NCI-H2107 treated with DMSO at 0.1 percent for 48 hours (cell line): ENCODE measurements at regions not wholly inside any gene's neighbourhood (a gene's known extent, or its start where the extent isn't known, plus 50 kb on each side); places are given as distances from the start of the nearest gene placed in this dataset.

Experiments
- DNase-seq: peaks from one replicate; lab custom pipeline; 2025; ENCODE audit not compliant: unreplicated experiment; lab: John Stamatoyannopoulos, UW

GRCh38 chrX:69085151-69085550 is 80.1 kb downstream of the PJA1 start:
- DNase-seq = no peak

- no peak for DNase-seq
These were observed 81.5 kb downstream of the PJA1 start for GRCh38 chrX:69083801-69084200.

- DNase-seq = no peak
These were observed 81.9 kb downstream of the PJA1 start for GRCh38 chrX:69083361-69083760.

DNA sequence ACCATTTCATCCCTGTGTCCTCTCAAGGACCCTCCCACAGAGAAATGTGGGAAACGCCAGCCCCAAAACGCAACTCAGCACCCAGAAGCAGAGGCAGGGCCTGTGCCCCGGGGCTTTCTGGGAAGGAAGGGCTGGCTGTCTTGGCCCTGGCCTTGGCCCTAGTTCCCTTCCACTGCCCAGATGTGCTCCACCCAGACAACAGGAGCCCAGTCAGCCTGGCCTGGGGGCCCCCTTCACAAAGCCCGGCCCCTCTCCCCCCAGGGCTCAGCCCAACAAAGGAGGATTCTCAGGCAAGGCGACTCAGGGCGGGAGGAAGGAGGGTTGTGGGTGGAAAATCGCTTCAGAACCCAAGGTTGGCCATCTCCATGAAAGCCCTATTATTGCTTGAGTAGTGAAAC is 82.5 kb downstream of the PJA1 start:
- DNase-seq = no peak

GRCh38 chrX:69082055-69082752 is 83.0 kb downstream of the PJA1 start:
- no peak for DNase-seq

- no peak for DNase-seq
These were observed 84.3 kb downstream of the PJA1 start for GRCh38 chrX:69080855-69081465.

DNA sequence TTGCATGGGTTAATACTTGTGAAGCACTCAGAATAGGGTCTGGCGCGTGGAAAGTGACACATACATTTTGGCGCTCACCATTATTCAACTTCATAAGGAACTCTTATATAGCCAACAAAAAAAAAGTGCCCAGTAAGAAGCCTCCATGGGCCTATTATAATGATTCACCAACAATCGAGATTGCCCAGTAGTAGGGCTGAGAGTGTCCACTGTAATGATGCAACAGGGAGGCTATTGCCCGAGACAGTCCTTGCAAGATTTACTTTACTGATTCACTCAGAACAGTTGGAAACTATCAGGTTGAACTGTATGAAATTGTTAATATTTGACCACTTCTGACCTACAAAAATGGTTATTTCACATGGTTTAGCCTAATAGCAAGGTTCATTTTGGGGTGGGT is 86.0 kb downstream of the PJA1 start:
- no peak for DNase-seq

DNA sequence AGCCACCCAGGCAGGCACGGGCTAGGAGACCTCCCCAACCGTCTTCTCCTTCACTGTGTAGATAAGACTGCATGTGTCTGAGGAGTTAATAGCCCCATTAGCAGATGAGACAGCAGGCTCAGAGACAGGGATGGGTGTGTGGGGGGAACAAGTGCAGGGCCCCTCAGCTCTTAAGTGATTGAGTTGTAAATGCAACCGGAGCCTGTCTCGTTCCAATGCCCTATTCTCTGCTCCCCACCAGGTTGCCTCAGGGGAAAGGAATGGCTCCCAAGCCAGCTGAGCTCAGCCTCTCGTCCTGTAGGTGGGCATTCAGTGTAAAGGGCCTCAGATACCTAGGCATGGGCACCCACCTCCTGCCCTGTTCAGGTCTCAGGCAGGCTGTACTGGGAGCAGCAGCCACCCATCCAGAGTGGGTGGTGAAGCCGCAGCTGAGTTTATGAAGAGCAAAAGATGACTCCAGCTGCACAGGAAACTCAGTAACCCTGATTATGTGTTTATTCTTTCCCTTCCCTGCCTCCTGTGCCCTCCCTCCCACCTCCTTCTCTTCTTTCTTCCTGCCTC is 87.3 kb downstream of the PJA1 start:
- DNase-seq = no peak

DNA sequence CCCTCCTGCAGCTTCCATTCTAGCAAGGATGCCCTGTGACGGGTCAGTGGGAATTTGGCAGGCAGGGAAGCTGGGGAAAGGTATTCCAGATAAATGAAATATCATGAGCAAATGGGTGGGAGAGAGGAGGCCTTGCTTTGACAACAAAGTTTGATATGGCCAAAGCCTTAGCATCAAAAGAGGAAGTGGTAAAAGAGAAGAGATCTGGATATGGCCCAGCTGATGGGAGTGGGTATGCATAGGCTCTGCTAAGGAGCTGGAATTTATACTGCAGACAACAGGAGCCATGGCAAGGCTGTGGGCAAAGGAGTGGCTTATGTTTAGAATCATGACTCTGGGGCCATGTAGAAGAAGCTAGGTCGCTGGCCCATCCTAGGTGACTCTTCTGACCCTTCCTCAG is 89.2 kb downstream of the PJA1 start:
- no peak for DNase-seq

DNA sequence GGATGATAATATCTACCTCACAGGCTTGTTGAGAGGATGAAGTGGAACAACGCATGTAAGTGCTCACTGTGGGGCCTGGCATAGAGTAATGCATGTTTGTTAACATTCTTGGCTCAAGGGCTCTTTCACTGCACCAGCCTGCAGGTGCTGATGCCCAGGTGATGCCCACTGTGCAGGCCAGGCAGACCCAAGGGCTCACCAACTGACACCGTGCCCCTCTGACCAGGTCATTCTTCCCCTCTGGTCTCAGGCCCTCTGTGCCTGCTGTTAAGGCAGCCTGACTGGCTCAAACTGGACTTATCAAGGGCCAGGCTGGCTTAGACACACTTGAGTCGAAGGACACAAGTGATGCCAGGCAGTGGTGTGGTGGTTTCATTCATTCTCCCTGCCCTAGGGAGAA is 90.5 kb downstream of the PJA1 start:
- DNase-seq = no peak

GRCh38 chrX:69073721-69074120 is 91.5 kb downstream of the PJA1 start:
- no peak for DNase-seq

DNA sequence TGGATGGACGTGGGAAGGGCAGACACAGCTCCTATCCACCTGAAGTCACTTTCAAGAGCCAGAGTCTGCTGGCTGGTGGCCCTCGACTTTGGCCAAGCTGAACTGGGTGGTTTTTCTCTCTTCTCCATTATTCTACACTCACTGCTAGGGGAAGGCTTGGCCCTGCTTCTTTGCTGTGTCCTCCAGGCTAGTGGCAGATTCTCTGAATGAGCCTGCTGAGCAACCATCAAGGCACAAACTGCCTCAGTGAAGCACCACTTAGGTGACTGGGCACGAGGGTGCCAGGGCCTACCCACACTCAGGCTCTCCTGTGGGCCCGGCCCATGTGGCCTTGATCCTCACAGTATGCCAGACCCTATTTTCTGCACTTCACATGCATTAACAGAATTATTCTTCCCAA is 92.0 kb downstream of the PJA1 start:
- DNase-seq = no peak

DNA sequence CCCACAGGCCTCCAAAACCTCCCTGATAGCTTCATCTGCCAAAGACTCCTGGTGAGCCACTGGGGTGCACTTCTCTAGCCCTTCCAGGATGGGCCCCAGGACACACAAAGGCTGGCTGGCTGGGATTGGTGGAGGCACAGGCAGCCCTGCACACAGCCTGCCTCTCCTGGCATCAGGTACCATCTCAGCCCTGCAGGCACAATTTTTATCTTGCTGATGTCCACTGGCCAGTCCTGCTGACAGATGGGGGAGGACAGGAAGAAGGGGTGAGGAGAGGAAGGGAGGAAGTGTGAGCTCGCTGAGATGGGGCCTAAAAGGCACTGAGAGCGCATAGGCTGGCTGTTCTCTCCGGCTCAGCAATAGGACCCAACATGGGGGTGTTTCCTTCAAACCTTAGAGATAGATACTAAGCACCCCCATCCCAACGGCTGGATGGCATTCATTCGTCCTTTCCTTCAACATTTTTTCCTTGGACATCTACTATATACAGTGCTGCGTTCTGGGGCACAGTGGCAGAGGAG is 92.7 kb downstream of the PJA1 start:
- no peak for DNase-seq

DNA sequence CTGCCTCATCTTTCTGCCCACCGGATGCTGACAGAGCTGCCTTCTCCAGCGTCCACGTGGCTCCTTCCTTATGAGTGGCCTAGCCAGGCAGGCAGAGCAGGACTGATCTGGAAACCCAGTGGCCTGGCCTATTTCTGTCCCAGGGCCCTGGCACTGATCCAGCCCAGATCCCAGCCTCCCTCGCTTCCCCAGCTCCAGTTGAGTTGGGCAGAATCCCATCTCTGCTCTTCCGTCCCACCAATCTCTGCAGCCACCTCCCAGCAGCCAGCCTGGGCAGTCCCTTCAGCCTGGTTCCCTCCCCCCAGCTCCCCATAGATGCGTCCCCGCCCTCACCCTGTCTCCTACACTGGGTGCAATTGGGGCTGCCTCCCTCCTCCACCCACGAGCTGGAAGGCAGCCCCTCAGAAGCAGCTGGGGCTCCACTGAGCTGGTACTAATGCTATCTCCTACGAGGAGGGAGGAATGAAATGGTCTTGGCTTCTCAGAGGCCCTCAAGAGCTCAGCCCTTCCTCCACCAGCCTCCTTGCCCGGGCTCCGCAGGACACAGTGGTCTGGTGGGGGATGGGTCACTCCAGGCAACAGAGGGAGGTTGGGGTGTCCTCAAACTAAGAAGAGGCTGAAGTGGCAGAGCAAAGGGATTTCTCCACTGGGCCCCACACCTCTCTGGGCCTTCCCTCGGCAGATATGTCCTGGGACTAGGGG is 94.2 kb downstream of the PJA1 start:
- no peak for DNase-seq

DNA sequence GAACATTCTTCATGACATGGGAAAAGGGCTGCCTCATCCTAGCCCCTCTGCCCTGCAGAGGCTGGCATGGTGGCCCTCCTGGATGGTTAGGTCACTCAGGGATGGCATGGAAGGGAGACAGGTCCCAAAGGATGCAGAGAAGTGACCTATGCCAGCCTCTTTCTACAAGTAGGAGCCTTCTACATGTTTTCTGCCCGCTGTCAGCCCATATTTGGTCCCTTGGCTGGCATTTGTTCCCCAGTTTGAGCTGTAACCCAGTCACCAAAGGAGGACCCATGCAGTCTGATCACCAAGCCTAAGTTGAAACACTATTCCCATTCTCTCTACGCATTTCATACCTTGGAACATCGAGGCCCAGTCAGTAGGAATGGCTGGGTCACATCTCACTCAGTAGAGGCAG is 95.4 kb downstream of the PJA1 start:
- DNase-seq = no peak

DNA sequence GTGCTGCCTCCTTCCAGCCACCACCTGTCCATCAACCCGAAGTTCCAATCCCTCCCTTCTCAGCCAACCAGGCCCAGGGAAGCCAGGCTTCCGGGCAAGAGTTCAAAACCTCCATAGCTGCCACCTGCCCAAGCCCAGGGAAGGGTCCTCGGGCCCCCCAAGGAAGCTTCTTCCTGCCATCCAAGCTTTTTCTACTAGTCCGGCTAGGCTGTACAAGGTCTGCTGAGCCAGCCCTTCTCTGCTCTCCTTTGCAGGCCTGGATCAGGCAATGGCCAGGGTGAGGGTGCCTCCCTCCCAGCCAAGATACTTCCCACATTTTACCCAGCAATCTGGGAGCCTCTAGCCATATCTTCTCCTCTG is 96.2 kb downstream of the PJA1 start:
- DNase-seq = no peak

GRCh38 chrX:69068301-69069085 is 96.8 kb downstream of the PJA1 start:
- DNase-seq = no peak

- DNase-seq = no peak
These were observed 97.4 kb downstream of the PJA1 start for GRCh38 chrX:69067841-69068240.

DNA sequence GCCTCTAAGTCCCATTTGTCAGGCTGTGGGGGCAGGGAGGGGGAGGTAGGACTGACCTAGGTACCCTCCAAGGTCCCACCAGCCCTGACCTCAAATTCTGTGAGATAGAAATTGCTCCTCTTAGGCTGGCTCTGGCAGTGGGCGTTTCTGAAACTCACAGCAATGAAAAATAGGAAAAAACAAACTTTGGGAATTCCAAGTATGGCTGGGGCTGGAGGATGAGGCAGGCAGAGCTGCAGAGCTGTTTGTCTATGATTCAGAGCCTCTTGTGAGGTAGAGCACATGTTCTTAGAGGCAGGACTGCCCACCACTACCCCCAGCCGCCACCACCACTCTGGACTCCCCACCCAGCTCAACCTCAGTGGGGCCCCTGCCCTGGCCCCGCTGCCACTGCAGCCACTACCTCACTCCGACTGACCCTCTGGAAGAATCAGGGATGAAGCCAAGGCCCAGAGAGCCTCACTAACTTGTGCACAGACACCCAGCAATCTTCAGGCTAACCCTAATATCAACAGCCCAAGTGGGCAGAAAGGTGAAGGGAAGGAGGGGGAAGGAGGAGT is 98.2 kb downstream of the PJA1 start:
- DNase-seq = no peak

DNA sequence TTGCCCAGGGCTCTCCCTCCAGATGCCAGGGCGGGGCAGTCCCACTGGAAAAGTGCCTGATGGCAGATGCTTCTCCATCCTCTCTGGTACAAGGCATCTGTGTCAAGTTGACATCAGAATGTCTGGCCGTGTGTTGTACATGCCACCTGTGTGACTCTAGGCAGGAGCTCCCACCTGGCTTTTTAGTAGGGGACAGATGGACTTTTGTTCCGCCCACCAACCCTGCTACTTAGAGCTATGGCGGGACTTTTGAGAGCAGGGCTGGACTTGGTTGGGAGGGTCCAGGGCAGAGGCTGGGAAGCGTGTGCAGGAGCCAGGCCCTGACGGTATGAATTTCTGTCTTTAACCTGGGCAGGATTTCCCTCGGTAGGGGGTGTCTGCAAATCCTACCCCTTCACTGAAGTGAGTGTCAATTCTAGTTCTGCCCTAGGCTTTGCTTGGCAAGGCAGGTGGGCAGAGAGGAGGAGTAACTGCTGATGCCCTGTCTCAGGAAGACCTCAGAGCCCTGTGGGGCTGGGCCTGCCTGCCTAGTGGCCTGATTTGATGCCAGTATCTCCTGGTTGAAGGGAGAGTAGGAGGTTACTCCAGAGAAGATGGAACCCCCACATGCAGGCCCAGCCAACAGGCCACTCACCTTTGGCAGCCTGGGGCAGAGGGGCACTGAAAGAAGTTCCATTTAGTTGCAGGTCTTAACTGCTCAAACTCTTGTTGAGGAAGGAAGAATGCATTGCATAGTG is 99.1 kb downstream of the PJA1 start:
- no peak for DNase-seq
